Small intestine (tissue), 7 donors: ENCODE measurements at regions not wholly inside any gene's neighbourhood (a gene's known extent, or its start where the extent isn't known, plus 50 kb on each side); places are given as distances from the start of the nearest gene placed in this dataset.

ENCODE experiments used
- DNase-seq, 2 donors: peaks; one replicate each; pipeline versions ENCODE4 v3.0.0 to v3.0.0-alpha.2; 2013
- FAIRE-seq: peaks from 2 replicates; lab custom pipeline; 2012; peaks lifted over from hg19 to GRCh38; lab: Jason Lieb, UNC
- H3K27ac ChIP-seq, 3 donors: one replicate each; pipeline ENCODE4 v1.5.1; 2013; ENCODE audit warnings: low read length in 2 of 3, mild to moderate bottlenecking in 2 of 3, control low read depth in 1 of 3, inconsistent platforms in 1 of 3, low read depth in 1 of 3, moderate library complexity in 1 of 3
- H3K27me3 ChIP-seq, 3 donors: one replicate each; pipeline ENCODE4 v1.6.1; 2013; ENCODE audit warnings: low read length in 3 of 3, inconsistent platforms in 1 of 3; ENCODE audit not compliant: control insufficient read depth in 3 of 3, insufficient read depth in 3 of 3
- H3K36me3 ChIP-seq, 3 donors: one replicate each; pipeline ENCODE4 v1.6.1; 2013; ENCODE audit warnings: low read length in 3 of 3, inconsistent platforms in 1 of 3, low read depth in 1 of 3, mild to moderate bottlenecking in 1 of 3, moderate library complexity in 1 of 3; ENCODE audit not compliant: control insufficient read depth in 3 of 3, insufficient read depth in 2 of 3
- H3K4me1 ChIP-seq, 3 donors: one replicate each; pipeline ENCODE4 v1.6.1; 2013; ENCODE audit warnings: low read length in 2 of 3, inconsistent platforms in 1 of 3, low read depth in 1 of 3, mild to moderate bottlenecking in 1 of 3, moderate library complexity in 1 of 3; ENCODE audit not compliant: control insufficient read depth in 3 of 3, insufficient read depth in 2 of 3
- H3K4me3 ChIP-seq, 3 donors: one replicate each; pipeline ENCODE4 v1.5.1; 2013; ENCODE audit warnings: low read length in 3 of 3, control low read depth in 1 of 3, inconsistent platforms in 1 of 3, low read depth in 1 of 3, mild to moderate bottlenecking in 1 of 3, moderate library complexity in 1 of 3
- H3K9me3 ChIP-seq, 2 donors: one replicate each; pipeline ENCODE4 v1.6.1; 2013; ENCODE audit warnings: low read depth in 1 of 2, low read length in 1 of 2; ENCODE audit not compliant: control insufficient read depth in 2 of 2, insufficient read depth in 1 of 2
- WGBS, 3 donors: extraction: QIAGEN DNeasy Blood & Tissue Kit; methylation state at CpG; one replicate each; pipeline ENCODE4 v1.1.7; 2013; 5-methylcytosine and 5-hydroxymethylcytosine counted together
- donor health status: healthy with polysubstance abuse.
- donor health status: control.
- donor health status: control.
- donor health status: Bipolar disorder and iron deficiency.
- donor health status: healthy.

GRCh38 chr17:77851921-77852320, 106.6 kb upstream of the TNRC6C start:
- no peak for FAIRE-seq
- Histone ChIP-seq H3K9me3 (peaks cover 0 to 3% of the 10 kb centered on the region in 2 donors), H3K4me3 (no peak overlapping the region), H3K36me3 (no peaks in the 10 kb centered on the region), H3K27ac (no peak overlapping the region), H3K4me1 (no peaks in the 10 kb centered on the region), H3K27me3 (no peaks in the 10 kb centered on the region)
- no peak for DNase-seq
- 88 to 93% (median 91%) methylated on average over 5 of the region's 5 CpGs for WGBS, 3 donors

- H3K4me3 ChIP-seq: no peak overlapping the region
- 90 to 93% (median 91%) methylated on average over 16 of the region's 16 CpGs for WGBS, 3 donors
- FAIRE-seq (no peak), DNase-seq (no peak)
- no peak overlapping the region for H3K27ac ChIP-seq
- no peaks in the 10 kb centered on the region for H3K4me1 ChIP-seq
- peaks cover 0 to 3% of the 10 kb centered on the region in 2 donors for H3K9me3 ChIP-seq
- H3K36me3 ChIP-seq: no peaks in the 10 kb centered on the region
- no peaks in the 10 kb centered on the region for H3K27me3 ChIP-seq
These were observed 105.8 kb upstream of the TNRC6C start for GRCh38 chr17:77852731-77853130.

- no peak for DNase-seq
- Histone ChIP-seq H3K4me3 (no peak overlapping the region), H3K36me3 (no peaks in the 10 kb centered on the region), H3K9me3 (peaks cover 0 to 2% of the 10 kb centered on the region in 2 donors), H3K4me1 (no peaks in the 10 kb centered on the region), H3K27ac (no peak overlapping the region), H3K27me3 (no peaks in the 10 kb centered on the region)
- FAIRE-seq: no peak
- WGBS, 3 donors: 86 to 90% (median 89%) methylated on average over 20 of the region's 20 CpGs
These were observed 105.1 kb upstream of the TNRC6C start for GRCh38 chr17:77853191-77853977.

GRCh38 chr17:77854083-77854758, 104.3 kb upstream of the TNRC6C start:
- no peaks in the 10 kb centered on the region for H3K36me3 ChIP-seq
- no peak for DNase-seq
- no peaks in the 10 kb centered on the region for H3K4me1 ChIP-seq
- H3K4me3 ChIP-seq: no peak overlapping the region
- WGBS, 3 donors: 79 to 86% (median 83%) methylated on average over 12 to 14 of the region's 14 CpGs
- H3K9me3 ChIP-seq: no peaks in the 10 kb centered on the region
- no peaks in the 10 kb centered on the region for H3K27me3 ChIP-seq
- no peak for FAIRE-seq
- H3K27ac ChIP-seq: no peak overlapping the region

GRCh38 chr17:77854759-77855745, 103.5 kb upstream of the TNRC6C start:
- H3K4me3 ChIP-seq: no peak overlapping the region
- FAIRE-seq (no peak), DNase-seq (no peak)
- no peaks in the 10 kb centered on the region for H3K4me1 ChIP-seq
- H3K27me3 ChIP-seq: no peaks in the 10 kb centered on the region
- H3K36me3 ChIP-seq: no peaks in the 10 kb centered on the region
- H3K9me3 ChIP-seq: no peaks in the 10 kb centered on the region
- H3K27ac ChIP-seq: no peak overlapping the region
- WGBS, 3 donors: 80 to 87% (median 82%) methylated on average over 19 to 20 of the region's 20 CpGs

DNA sequence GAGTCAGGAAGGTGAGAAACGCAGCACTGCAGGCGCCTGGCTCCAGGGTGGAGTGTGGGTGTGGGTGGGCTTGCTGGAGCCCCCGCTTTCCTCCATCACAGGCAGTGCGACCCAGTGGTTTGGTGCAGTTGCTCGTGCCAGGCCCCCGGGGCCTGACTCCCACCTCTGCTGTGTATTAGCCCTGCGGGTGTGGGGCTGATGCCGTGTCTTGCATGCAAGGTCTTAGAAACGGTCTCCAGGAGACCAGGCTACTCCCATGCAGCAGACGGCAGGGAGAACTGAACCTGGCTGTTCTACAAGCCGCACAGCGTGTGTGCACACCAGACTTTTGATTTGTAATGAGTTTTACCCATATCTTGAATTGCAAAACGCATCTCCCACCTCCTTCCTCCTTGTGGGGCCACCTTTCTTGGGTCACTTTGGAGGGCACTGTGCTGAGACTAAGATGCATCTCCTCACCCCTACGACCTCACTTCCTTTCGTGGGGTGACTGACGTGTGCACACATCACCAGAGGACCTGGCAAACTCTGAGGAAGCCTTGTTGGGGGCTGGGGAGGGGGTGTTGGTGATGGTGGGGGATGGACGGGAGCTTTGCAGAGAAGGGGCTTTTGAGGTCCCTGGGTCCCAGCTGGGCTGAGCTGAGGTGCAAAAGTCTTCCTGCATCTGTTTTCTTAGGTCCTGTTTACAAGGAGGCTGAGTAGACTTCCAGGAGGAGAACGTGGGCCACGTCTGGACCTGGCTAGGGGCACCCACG, 101.8 kb upstream of the TNRC6C start:
- H3K27ac ChIP-seq: no peak overlapping the region
- no peak overlapping the region for H3K4me3 ChIP-seq
- no peaks in the 10 kb centered on the region for H3K4me1 ChIP-seq
- FAIRE-seq (no peak), DNase-seq (no peak)
- H3K9me3 ChIP-seq: no peaks in the 10 kb centered on the region
- WGBS, 3 donors: 65 to 75% (median 67%) methylated on average over 20 of the region's 20 CpGs
- no peaks in the 10 kb centered on the region for H3K36me3 ChIP-seq
- H3K27me3 ChIP-seq: no peaks in the 10 kb centered on the region

GRCh38 chr17:77857306-77857555, 101.3 kb upstream of the TNRC6C start:
- 39 to 69% (median 49%) methylated on average over 3 of the region's 3 CpGs for WGBS, 3 donors
- no peaks in the 10 kb centered on the region for H3K9me3 ChIP-seq
- H3K4me1 ChIP-seq: no peaks in the 10 kb centered on the region
- no peak overlapping the region for H3K27ac ChIP-seq
- H3K4me3 ChIP-seq: no peak overlapping the region
- H3K27me3 ChIP-seq: no peaks in the 10 kb centered on the region
- FAIRE-seq: no peak
- no peak for DNase-seq
- no peaks in the 10 kb centered on the region for H3K36me3 ChIP-seq

DNA sequence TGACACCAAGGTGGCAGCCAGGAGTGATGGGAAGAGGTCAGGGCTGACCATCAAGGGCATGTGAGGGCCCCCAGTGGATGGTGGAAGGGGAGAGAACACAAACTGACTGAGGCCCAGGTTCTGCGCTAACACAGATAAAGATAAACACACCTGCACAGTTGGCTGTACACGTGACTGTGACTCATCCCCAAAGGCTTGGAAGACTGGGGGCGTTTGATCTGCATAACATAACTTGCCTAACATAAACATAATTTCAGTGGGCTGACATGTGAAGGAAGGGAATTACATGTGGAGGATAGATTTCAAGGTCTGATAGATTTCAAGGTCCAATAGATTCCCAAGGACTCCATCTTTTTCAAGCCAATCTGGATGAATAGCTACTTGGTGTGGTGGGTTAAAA, 100.9 kb upstream of the TNRC6C start:
- 8 to 43% (median 40%) methylated on average over 3 of the region's 3 CpGs for WGBS, 3 donors
- H3K4me3 ChIP-seq: no peak overlapping the region
- no peaks in the 10 kb centered on the region for H3K9me3 ChIP-seq
- H3K4me1 ChIP-seq: no peaks in the 10 kb centered on the region
- DNase-seq (no peak), FAIRE-seq (no peak)
- no peaks in the 10 kb centered on the region for H3K36me3 ChIP-seq
- H3K27me3 ChIP-seq: no peaks in the 10 kb centered on the region
- no peak overlapping the region for H3K27ac ChIP-seq
